LNCAP (cell line): ENCODE measurements at regions not wholly inside any gene's neighbourhood (a gene's known extent, or its start where the extent isn't known, plus 50 kb on each side); places are given as distances from the start of the nearest gene placed in this dataset.

Source experiments
- TF ChIP-seq, protein P1 (sequence below): fragments of 450-650 bp; IDR thresholded peaks from 2 replicates; pipeline ENCODE4 v1.5.1; 2017; ENCODE audit warnings: mild to moderate bottlenecking

DNA sequence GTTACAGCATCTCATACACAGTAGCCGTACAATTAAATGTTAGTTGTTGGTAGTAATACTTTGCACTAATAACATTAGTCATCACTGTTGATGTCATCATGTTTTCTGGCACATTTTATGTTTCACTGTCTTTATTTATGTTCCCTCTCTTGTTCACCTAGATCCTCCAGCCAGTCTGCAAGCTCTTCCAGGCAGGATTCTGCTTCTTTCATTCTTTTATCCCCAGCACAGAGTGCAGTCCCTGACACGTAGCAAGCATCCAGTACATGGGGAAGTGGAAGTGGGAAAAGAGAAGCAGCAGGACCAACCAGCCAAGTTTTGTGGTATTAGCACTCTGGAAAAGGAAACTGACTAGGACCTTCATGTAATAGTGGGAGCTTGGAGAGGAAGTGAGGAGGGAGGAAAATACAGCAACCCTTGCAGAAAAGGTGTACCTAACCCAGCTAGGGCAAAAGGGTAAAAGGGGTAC, 89.7 kb upstream of the SLC44A1 start:
- TF ChIP-seq, protein P1, sequence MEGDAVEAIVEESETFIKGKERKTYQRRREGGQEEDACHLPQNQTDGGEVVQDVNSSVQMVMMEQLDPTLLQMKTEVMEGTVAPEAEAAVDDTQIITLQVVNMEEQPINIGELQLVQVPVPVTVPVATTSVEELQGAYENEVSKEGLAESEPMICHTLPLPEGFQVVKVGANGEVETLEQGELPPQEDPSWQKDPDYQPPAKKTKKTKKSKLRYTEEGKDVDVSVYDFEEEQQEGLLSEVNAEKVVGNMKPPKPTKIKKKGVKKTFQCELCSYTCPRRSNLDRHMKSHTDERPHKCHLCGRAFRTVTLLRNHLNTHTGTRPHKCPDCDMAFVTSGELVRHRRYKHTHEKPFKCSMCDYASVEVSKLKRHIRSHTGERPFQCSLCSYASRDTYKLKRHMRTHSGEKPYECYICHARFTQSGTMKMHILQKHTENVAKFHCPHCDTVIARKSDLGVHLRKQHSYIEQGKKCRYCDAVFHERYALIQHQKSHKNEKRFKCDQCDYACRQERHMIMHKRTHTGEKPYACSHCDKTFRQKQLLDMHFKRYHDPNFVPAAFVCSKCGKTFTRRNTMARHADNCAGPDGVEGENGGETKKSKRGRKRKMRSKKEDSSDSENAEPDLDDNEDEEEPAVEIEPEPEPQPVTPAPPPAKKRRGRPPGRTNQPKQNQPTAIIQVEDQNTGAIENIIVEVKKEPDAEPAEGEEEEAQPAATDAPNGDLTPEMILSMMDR: no peak

DNA sequence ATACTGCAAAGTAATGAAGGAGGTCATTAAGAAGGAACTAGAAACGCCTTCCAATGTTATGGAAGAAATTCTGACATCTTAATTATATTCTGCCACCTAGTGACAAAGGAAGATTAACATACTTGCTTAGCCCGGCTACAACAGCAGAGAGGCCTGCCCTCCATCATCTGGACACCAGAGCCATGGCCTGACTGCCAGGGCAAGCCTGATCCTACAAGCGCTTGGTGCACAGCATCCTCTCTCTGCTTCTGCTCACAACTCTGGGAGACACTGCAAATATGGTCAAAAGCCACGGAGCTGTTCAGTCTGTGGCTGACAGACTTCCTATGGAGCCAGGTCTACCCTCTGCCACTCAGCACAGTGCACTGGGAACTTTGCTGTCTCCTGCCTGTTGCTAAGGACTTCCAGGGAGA, 87.3 kb upstream of the SLC44A1 start:
- TF ChIP-seq, protein P1: peak; percentile 62; the same call in 1 of the 2 replicates

DNA sequence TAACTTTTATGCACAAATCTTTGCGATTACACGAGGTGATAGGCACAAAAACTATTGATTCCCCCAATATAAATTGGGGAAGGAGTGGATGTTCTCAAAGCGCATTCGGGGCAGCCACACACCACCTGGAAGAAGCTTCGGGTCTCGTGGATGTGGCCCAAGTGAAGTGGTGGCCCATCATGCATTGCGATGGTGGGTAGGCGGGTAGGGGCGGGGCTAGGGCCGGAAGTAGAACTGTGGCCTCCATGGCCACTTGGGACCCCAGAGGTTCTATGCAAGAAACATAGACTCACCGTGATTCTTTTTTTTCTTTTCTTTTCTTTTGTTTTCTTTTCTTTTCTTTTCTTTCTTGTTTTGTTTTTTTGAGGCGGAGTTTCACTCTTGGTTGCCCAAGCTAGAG, 86.4 kb upstream of the SLC44A1 start:
- TF ChIP-seq, protein P1: no peak

DNA sequence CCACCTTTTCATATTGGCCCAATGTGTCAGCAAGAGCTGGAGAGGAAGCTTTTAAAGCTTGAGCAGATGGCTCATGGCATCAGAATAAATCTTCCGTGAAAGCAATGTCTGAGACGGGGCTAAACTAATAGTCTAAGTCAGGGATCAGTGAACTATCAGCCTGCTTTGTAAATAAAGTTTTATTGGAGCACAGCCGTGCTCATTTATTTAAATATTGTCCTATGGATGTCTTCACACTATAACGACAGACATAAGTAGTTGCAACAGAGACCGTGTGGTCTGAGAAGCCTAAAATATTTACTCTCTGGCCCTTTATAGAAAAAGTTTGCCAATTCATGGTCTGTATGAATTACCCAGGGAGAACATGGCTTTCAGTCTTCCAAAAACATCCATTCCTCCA, 85.6 kb upstream of the SLC44A1 start:
- TF ChIP-seq, protein P1: no peak

DNA sequence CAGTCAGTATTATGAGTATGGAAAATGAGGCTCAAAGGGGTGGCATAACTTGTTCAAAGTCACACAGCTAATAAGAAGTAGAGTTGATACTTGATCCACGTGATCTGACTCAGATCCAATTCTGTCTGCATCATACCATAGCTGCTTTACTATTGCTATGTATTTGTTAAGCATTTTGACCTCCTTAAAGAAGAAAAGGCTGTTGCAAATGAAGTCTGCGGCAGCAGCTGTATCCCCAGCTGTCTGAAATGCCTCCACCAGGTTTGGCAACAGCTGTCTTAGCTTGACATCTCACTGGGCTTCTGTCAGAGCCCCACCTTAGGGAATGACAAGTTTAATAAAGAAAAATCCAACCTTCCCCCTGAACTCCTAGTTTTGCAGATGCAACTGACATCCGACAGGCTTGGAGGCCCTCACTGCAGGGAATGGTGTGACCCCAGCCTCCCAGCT, 75.6 kb upstream of the SLC44A1 start:
- TF ChIP-seq, protein P1: no peak

DNA sequence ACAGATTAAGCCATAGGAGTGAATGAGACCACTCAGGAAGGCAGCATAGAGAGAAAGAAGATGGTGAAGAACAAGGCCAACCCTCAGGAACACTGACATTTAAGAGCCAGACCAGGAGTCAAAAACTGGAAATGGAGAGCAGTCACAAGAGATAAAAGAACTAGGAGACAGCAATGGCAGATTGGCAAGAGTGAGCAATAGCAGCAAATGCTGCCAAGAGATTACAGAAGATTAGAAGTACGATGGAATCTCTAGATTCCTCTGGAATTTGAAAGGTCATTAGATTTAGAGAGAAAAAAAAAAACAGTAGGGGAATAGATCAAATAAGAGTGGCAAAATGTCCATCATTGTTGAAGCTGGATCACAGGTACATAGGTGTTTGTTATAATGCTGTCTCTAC, 73.4 kb upstream of the SLC44A1 start:
- TF ChIP-seq, protein P1: no peak

DNA sequence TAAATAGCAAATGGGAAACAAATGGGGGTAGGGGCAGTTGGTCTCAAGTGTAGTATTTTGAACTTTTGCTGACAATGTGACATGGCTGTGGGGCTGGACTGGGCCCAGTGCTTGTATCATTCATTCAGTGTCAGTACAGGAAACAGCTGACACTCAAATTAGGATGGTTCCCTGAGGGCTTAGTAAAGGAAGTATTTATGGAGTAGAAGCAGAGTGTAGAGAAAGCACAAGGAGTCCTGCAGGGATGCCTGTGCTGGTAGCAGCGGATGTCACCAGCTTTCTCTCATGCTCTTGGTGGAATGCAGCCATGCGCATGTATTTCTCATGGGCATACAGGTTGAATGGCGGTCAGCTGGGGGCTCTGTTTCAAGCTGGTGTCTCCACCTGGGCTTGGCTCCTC, 72.9 kb upstream of the SLC44A1 start:
- TF ChIP-seq, protein P1: no peak

DNA sequence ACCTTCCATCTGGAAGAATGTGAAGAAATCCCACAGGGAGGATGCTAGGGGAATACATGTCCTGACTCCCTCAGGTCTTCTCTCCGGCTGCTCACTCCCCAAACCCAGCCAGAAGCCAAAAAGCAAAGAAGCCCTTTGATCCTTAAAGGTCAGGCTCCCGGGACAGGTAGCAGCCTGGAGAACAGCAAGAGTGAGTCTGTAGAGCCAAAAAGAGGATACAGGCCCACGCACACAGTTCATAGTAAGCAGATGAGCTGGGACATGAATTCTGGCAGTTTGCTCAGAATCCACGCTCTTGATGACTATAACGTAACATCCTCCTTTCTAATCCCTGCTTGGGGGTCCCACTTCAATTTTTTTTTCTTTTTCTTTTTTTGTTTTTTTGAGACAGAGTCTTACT, 72.0 kb upstream of the SLC44A1 start:
- TF ChIP-seq, protein P1: no peak
